HL-60 (cell line): ENCODE measurements at regions not wholly inside any gene's neighbourhood (a gene's known extent, or its start where the extent isn't known, plus 50 kb on each side); places are given as distances from the start of the nearest gene placed in this dataset.

Experiments used
- CTCF ChIP-seq: IDR thresholded peaks from one replicate; pipeline ENCODE4 v1.5.1; 2011; ENCODE audit warnings: low read length, control low read depth, inconsistent platforms; ENCODE audit not compliant: insufficient read depth
- GABPA ChIP-seq: IDR thresholded peaks from 2 replicates; pipeline ENCODE4 v1.6.1; 2012; ENCODE audit warnings: low read depth
- POLR2AphosphoS5 ChIP-seq: IDR thresholded peaks from 2 replicates; pipeline ENCODE4 v1.6.1; 2012; ENCODE audit warnings: low read depth
- REST ChIP-seq: IDR thresholded peaks from 2 replicates; pipeline ENCODE4 v1.6.1; 2012; ENCODE audit warnings: low read depth; ENCODE audit not compliant: insufficient replicate concordance
- SPI1 ChIP-seq: IDR thresholded peaks from 2 replicates; pipeline ENCODE4 v1.6.1; 2012; ENCODE audit warnings: low read depth, mild to moderate bottlenecking, borderline replicate concordance

DNA sequence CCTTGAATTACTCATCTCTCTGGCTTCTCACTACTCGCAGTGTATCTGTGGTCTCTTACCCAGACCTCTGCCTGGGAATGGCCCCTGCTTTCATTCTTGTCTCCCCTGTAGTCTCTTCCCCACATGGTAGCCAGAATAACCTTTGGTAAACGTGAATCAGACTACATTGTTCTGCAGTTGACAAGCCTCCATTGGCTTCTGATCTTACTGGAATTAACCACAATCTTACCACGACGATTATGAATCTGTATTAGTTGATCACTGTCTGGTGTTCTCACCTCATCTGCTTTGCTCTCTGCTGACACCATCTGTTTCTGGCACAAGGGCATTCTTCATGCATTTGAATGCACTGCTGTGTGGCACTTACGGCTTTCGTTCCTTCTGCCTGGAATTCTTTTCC, 781.2 kb downstream of the MTRR start:
- TF ChIP-seq REST = no peak
- no peak for TF ChIP-seq CTCF
- TF ChIP-seq POLR2AphosphoS5 = no peak
- no peak for TF ChIP-seq SPI1
- no peak for TF ChIP-seq GABPA
